GM12891 (cell line): ENCODE measurements at regions not wholly inside any gene's neighbourhood (a gene's known extent, or its start where the extent isn't known, plus 50 kb on each side); places are given as distances from the start of the nearest gene placed in this dataset.

Experiments
- PAX5 ChIP-seq: IDR thresholded peaks from 2 replicates; pipeline ENCODE4 v1.6.1; 2011; ENCODE audit warnings: low read length, moderate library complexity, mild to moderate bottlenecking; ENCODE audit not compliant: insufficient read depth, severe bottlenecking
- POLR2A ChIP-seq: IDR thresholded peaks from 2 replicates; pipeline ENCODE4 v1.6.1; 2011; ENCODE audit warnings: low read depth, low read length, control low read depth
- POLR2AphosphoS5 ChIP-seq: IDR thresholded peaks from 2 replicates; pipeline ENCODE4 v1.6.1; 2011; ENCODE audit warnings: low read depth, low read length, control low read depth
- POU2F2 ChIP-seq: IDR thresholded peaks from 2 replicates; pipeline ENCODE4 v1.6.1; 2011; ENCODE audit warnings: low read depth, mild to moderate bottlenecking, control low read depth, low read length, moderate library complexity
- SPI1 ChIP-seq: IDR thresholded peaks from 2 replicates; pipeline ENCODE4 v1.6.1; 2011; ENCODE audit warnings: low read depth, low read length, control low read depth
- TAF1 ChIP-seq: IDR thresholded peaks from 2 replicates; pipeline ENCODE4 v1.6.1; 2011; ENCODE audit warnings: low read depth, low read length, control low read depth

GRCh38 chr10:106025208-106025811, 1139.2 kb downstream of the SORCS1 start:
- TF ChIP-seq POLR2A (no peak), TAF1 (no peak), POLR2AphosphoS5 (no peak), SPI1 (no peak), POU2F2 (no peak), PAX5 (no peak)
